ENCODE measurements at regions not wholly inside any gene's neighbourhood (a gene's known extent, or its start where the extent isn't known, plus 50 kb on each side); places are given as distances from the start of the nearest gene placed in this dataset.
"Not testable (repeated sequence)": the region's sequence is repeated elsewhere in the genome, so short reads cannot be mapped to it uniquely, and the experiment has no call there.

GRCh38 chrX:104513162-104513561, 52.8 kb upstream of the IL1RAPL2 start:
- no peak for DNase-seq

GRCh38 chrX:104510801-104511200, 55.2 kb upstream of the IL1RAPL2 start:
- no peak for DNase-seq

- no peak for DNase-seq
Observed at GRCh38 chrX:104502460-104502859, 63.5 kb upstream of the IL1RAPL2 start.

GRCh38 chrX:104488811-104489210, 77.2 kb upstream of the IL1RAPL2 start:
- DNase-seq: no peak

GRCh38 chrX:104486691-104487090, 79.3 kb upstream of the IL1RAPL2 start:
- DNase-seq: no peak

- DNase-seq: no peak
Observed at GRCh38 chrX:104482757-104483156, 83.2 kb upstream of the IL1RAPL2 start.

- no peak for DNase-seq
Observed at GRCh38 chrX:104469771-104470170, 96.2 kb upstream of the IL1RAPL2 start.

- DNase-seq: no peak
Observed at GRCh38 chrX:104459796-104460195, 106.2 kb upstream of the IL1RAPL2 start.

GRCh38 chrX:104457130-104457529, 108.9 kb upstream of the IL1RAPL2 start:
- not testable (repeated sequence) for DNase-seq

GRCh38 chrX:104450316-104450715, 115.7 kb upstream of the IL1RAPL2 start:
- DNase-seq: no peak

- DNase-seq: no peak
Observed at GRCh38 chrX:104445591-104445990, 120.4 kb upstream of the IL1RAPL2 start.

- DNase-seq: no peak
Observed at GRCh38 chrX:104435249-104435648, 130.8 kb upstream of the IL1RAPL2 start.

- no peak for DNase-seq
Observed at GRCh38 chrX:104432321-104432720, 133.7 kb upstream of the IL1RAPL2 start.

GRCh38 chrX:104430742-104431119, 135.3 kb upstream of the IL1RAPL2 start:
- no peak for DNase-seq

- DNase-seq: no peak
Observed at GRCh38 chrX:104430072-104430741, 135.8 kb upstream of the IL1RAPL2 start.

GRCh38 chrX:104428231-104428630, 137.8 kb upstream of the IL1RAPL2 start:
- DNase-seq: no peak

GRCh38 chrX:104427693-104428092, 138.3 kb upstream of the IL1RAPL2 start:
- no peak for DNase-seq

GRCh38 chrX:104427073-104427472, 138.9 kb upstream of the IL1RAPL2 start:
- DNase-seq: no peak

GRCh38 chrX:104420907-104421306, 145.1 kb upstream of the IL1RAPL2 start:
- no peak for DNase-seq

- DNase-seq: no peak
Observed at GRCh38 chrX:104419926-104420325, 146.1 kb upstream of the IL1RAPL2 start.

GRCh38 chrX:104419211-104419610, 146.8 kb upstream of the IL1RAPL2 start:
- DNase-seq: no peak

GRCh38 chrX:104411800-104412199, 154.2 kb upstream of the IL1RAPL2 start:
- no peak for DNase-seq

GRCh38 chrX:104400387-104400786, 145.7 kb upstream of the ESX1 start:
- no peak for DNase-seq

- DNase-seq: no peak
Observed at GRCh38 chrX:104392350-104392749, 137.6 kb upstream of the ESX1 start.

- no peak for DNase-seq
Observed at GRCh38 chrX:104391906-104392305, 137.2 kb upstream of the ESX1 start.
